ENCODE measurements at regions not wholly inside any gene's neighbourhood (a gene's known extent, or its start where the extent isn't known, plus 50 kb on each side); places are given as distances from the start of the nearest gene placed in this dataset.

GRCh38 chr20:17825960-17826843 lies 126.4 kb downstream of the BANF2 start (continued):
- TF ChIP-seq USF2 (IDR thresholded peaks at IDR 0.05; ENCODE audit: low read depth, low read length) (no peak), USF2 (CRISPR knock-in tag; IDR thresholded peaks at IDR 0.05; ENCODE audit: borderline replicate concordance) (no peak), BRD4 (CRISPR knock-in tag; IDR thresholded peaks at IDR 0.05) (0 out of 2 replicates have a peak, but pooled peaks have one; percentile 46), CREB3 (CRISPR knock-in tag; IDR thresholded peaks at IDR 0.05) (no peak), ZKSCAN5 (CRISPR knock-in tag; IDR thresholded peaks at IDR 0.05) (no peak), ZSCAN9 (CRISPR knock-in tag; IDR thresholded peaks at IDR 0.05; ENCODE audit: borderline replicate concordance) (no peak), ZNF280D (CRISPR knock-in tag; IDR thresholded peaks at IDR 0.05) (no peak), ZNF296 (CRISPR knock-in tag; conservative IDR thresholded peaks at IDR 0.05) (no peak), ZSCAN22 (CRISPR knock-in tag; IDR thresholded peaks at IDR 0.05) (no peak), TOPORS (CRISPR knock-in tag; IDR thresholded peaks at IDR 0.05) (no peak), DR1 (CRISPR knock-in tag; IDR thresholded peaks at IDR 0.05) (no peak), ZNF510 (CRISPR knock-in tag; IDR thresholded peaks at IDR 0.05; ENCODE audit: low read depth) (0 out of 2 replicates have a peak, but pooled peaks have one; percentile 52), THRA (CRISPR knock-in tag; IDR thresholded peaks at IDR 0.05; ENCODE audit: borderline replicate concordance) (peak; percentile 20; the same call in 1 of the 2 replicates), KLF11 (CRISPR knock-in tag; IDR thresholded peaks at IDR 0.05) (no peak)

Data from HepG2 (cell line).